SK-N-MC (cell line): ENCODE measurements at regions not wholly inside any gene's neighbourhood (a gene's known extent, or its start where the extent isn't known, plus 50 kb on each side); places are given as distances from the start of the nearest gene placed in this dataset.

ENCODE experiments used
- EZH2 ChIP-seq: fragments of 200-600 bp; sonication (generic); IDR thresholded peaks from one replicate; pipeline ENCODE4 v1.6.1; 2017; ENCODE audit warnings: antibody characterized with exemption
- POLR2AphosphoS5 ChIP-seq: IDR thresholded peaks from 2 replicates; pipeline ENCODE4 v1.6.1; 2012; ENCODE audit warnings: mild to moderate bottlenecking, low read depth, low read length, borderline replicate concordance

DNA sequence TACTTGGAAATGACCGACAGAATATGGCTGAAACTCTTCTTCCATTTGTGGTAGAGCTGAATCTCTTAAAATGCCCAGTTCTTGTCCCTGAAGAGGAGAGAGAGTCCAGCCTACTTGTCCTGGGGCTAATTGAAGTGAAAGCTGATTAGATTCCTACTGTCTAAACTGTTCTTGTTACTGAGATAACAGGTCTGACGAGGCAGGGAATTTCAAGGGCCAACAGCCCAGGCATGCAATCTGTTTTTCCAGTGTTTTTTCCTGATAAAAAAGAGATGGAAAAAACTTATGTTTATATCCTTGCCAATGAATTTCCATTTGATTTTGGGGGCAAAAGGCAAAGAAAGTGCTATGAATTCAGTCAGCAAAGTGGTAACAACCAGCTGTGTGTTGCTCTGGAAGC, 195.5 kb downstream of the ETS1 start:
- no peak for TF ChIP-seq POLR2AphosphoS5
- TF ChIP-seq EZH2, result no peak
